HG02610 (cell line): ENCODE measurements at regions not wholly inside any gene's neighbourhood (a gene's known extent, or its start where the extent isn't known, plus 50 kb on each side); places are given as distances from the start of the nearest gene placed in this dataset.

Source experiments
- ATAC-seq: cut with Tn5 transposase; IDR thresholded peaks from one replicate; pipeline ENCODE4 v1.9.1; 2021; ENCODE audit warnings: mild to moderate bottlenecking, moderate library complexity; ENCODE audit not compliant: unreplicated experiment

GRCh38 chr6:71420693-71421328 is 132.2 kb downstream of the OGFRL1 start:
- ATAC-seq, result peak; percentile 99

- ATAC-seq, result no peak
Observed at GRCh38 chr6:71421611-71422010, 133.0 kb downstream of the OGFRL1 start.

GRCh38 chr6:71430018-71430417 is 141.4 kb downstream of the OGFRL1 start:
- ATAC-seq, result no peak

- no peak for ATAC-seq
Observed at GRCh38 chr6:71433441-71433840, 144.8 kb downstream of the OGFRL1 start.

- ATAC-seq, result no peak
Observed at GRCh38 chr6:71444222-71444621, 155.6 kb downstream of the OGFRL1 start.

GRCh38 chr6:71446057-71446456 is 157.4 kb downstream of the OGFRL1 start:
- peak; percentile 43 for ATAC-seq

GRCh38 chr6:71446470-71446869 is 157.9 kb downstream of the OGFRL1 start:
- ATAC-seq, result peak; percentile 64

GRCh38 chr6:71452697-71453370 is 164.2 kb downstream of the OGFRL1 start:
- no peak for ATAC-seq

GRCh38 chr6:71453371-71453706 is 164.7 kb downstream of the OGFRL1 start:
- no peak for ATAC-seq

- ATAC-seq, result no peak
Observed at GRCh38 chr6:71454056-71454455, 165.4 kb downstream of the OGFRL1 start.

- ATAC-seq, result no peak
Observed at GRCh38 chr6:71457929-71458328, 169.3 kb downstream of the OGFRL1 start.

- ATAC-seq, result no peak
Observed at GRCh38 chr6:71459162-71459561, 170.6 kb downstream of the OGFRL1 start.

- no peak for ATAC-seq
Observed at GRCh38 chr6:71460933-71461332, 172.3 kb downstream of the OGFRL1 start.

- ATAC-seq, result no peak
Observed at GRCh38 chr6:71463061-71463460, 174.4 kb downstream of the OGFRL1 start.

- no peak for ATAC-seq
Observed at GRCh38 chr6:71465096-71465495, 176.5 kb downstream of the OGFRL1 start.

- ATAC-seq, result no peak
Observed at GRCh38 chr6:71466362-71466761, 177.8 kb downstream of the OGFRL1 start.

- no peak for ATAC-seq
Observed at GRCh38 chr6:71468038-71468437, 179.4 kb downstream of the OGFRL1 start.

- ATAC-seq, result no peak
Observed at GRCh38 chr6:71468841-71469700, 180.5 kb downstream of the OGFRL1 start.

GRCh38 chr6:71471718-71472117 is 183.1 kb downstream of the OGFRL1 start:
- ATAC-seq, result no peak

- no peak for ATAC-seq
Observed at GRCh38 chr6:71473926-71474325, 185.3 kb downstream of the OGFRL1 start.

GRCh38 chr6:71474942-71475341 is 186.3 kb downstream of the OGFRL1 start:
- no peak for ATAC-seq

- ATAC-seq, result no peak
Observed at GRCh38 chr6:71476371-71476770, 187.8 kb downstream of the OGFRL1 start.
